SU-DHL-6 (cell line): ENCODE measurements at regions not wholly inside any gene's neighbourhood (a gene's known extent, or its start where the extent isn't known, plus 50 kb on each side); places are given as distances from the start of the nearest gene placed in this dataset.

Source experiments
- H2AFZ ChIP-seq: fragments of 200-600 bp; sonication (generic); 2 replicates; pipeline ENCODE4 v1.6.1; 2014; ENCODE audit warnings: low read depth, mild to moderate bottlenecking, moderate library complexity, mixed read lengths, antibody characterized with exemption, low read length; ENCODE audit not compliant: severe bottlenecking
- H3F3A ChIP-seq: fragments of 200-600 bp; shearing (Covaris generic); 2 replicates; pipeline ENCODE4 v1.6.0; 2016; ENCODE audit warnings: antibody characterized with exemption, mild to moderate bottlenecking; ENCODE audit not compliant: insufficient read depth
- H3K27ac ChIP-seq: fragments of 200-600 bp; sonication (generic); 2 replicates; pipeline ENCODE4 v1.5.1; 2016; ENCODE audit warnings: low read depth, mild to moderate bottlenecking, low read length, moderate library complexity, mixed read lengths
- H3K27me3 ChIP-seq: fragments of 200-600 bp; sonication (generic), shearing (Covaris generic); 2 replicates; pipeline ENCODE4 v1.6.0; 2014; ENCODE audit warnings: mild to moderate bottlenecking, low read length
- H3K36me3 ChIP-seq: fragments of 200-600 bp; sonication (generic); 2 replicates; pipeline ENCODE4 v1.6.1; 2014; ENCODE audit warnings: mild to moderate bottlenecking, low read length, mixed read lengths
- H3K4me2 ChIP-seq: fragments of 300-600, 200-600 bp; shearing (Covaris generic), sonication (generic); 2 replicates; pipeline ENCODE4 v1.6.0; 2014; ENCODE audit warnings: low read length, low read depth, mild to moderate bottlenecking; ENCODE audit not compliant: poor library complexity, severe bottlenecking
- H3K4me3 ChIP-seq: fragments of 200-600 bp; sonication (generic); 2 replicates; pipeline ENCODE4 v1.5.1; 2014; ENCODE audit warnings: antibody characterized with exemption, low read length, mild to moderate bottlenecking, mixed read lengths; ENCODE audit not compliant: insufficient read depth, poor library complexity, severe bottlenecking
- H3K79me2 ChIP-seq: fragments of 200-600 bp; sonication (generic); 2 replicates; pipeline ENCODE4 v1.6.1; 2014; ENCODE audit warnings: mild to moderate bottlenecking, low read length, moderate library complexity; ENCODE audit not compliant: insufficient read depth
- H3K9ac ChIP-seq: fragments of 200-600 bp; sonication (generic); 2 replicates; pipeline ENCODE4 v1.7.0; 2014; ENCODE audit warnings: mild to moderate bottlenecking, low read length
- H3K9me2 ChIP-seq: fragments of 200-600 bp; sonication (generic); replicated peaks from 2 replicates; pipeline ENCODE4 v1.6.1; 2014; ENCODE audit warnings: low read length; ENCODE audit not compliant: insufficient read depth
- H3K9me3 ChIP-seq: fragments of 200-600 bp; sonication (generic); 2 replicates; pipeline ENCODE4 v1.6.1; 2014; ENCODE audit warnings: low read length, mixed read lengths; ENCODE audit not compliant: insufficient read depth
- H4K20me1 ChIP-seq: fragments of 200-600 bp; sonication (generic); 2 replicates; pipeline ENCODE4 v1.6.1; 2014; ENCODE audit warnings: low read depth, mild to moderate bottlenecking, antibody characterized with exemption, low read length, moderate library complexity, mixed read lengths
- CTCF ChIP-seq: fragments of 200-600 bp; sonication (generic); IDR thresholded peaks from one replicate; pipeline ENCODE4 v1.5.1; 2017; ENCODE audit warnings: antibody characterized with exemption, mild to moderate bottlenecking, low read length, moderate library complexity; ENCODE audit not compliant: insufficient read depth, poor library complexity, severe bottlenecking
- EZH2phosphoT487 ChIP-seq: fragments of 200-600 bp; sonication (generic), shearing (Covaris generic); conservative IDR thresholded peaks from 2 replicates; pipeline ENCODE4 v1.6.1; 2018; ENCODE audit warnings: mild to moderate bottlenecking, antibody characterized with exemption, low read length, moderate library complexity, mixed read lengths

- no peak overlapping the region for H2AFZ ChIP-seq
- no peaks in the 10 kb centered on the region for H3K9me2 ChIP-seq
- no peaks in the 10 kb centered on the region for H3K79me2 ChIP-seq
- H3K27me3 ChIP-seq = no peaks in the 10 kb centered on the region
- H3K4me3 ChIP-seq = no peak overlapping the region
- H3K9me3 ChIP-seq = peaks cover 5% of the 10 kb centered on the region; the same call in 1 of the 2 replicates
- no peak for TF ChIP-seq CTCF
- TF ChIP-seq EZH2phosphoT487 = no peak
- H3F3A ChIP-seq = no peaks in the 10 kb centered on the region
- H3K4me2 ChIP-seq = no peak overlapping the region
- no peak overlapping the region for H3K27ac ChIP-seq
- no peaks in the 10 kb centered on the region for H4K20me1 ChIP-seq
- H3K36me3 ChIP-seq = no peaks in the 10 kb centered on the region; the same call in 1 of the 2 replicates
- H3K9ac ChIP-seq = no peak overlapping the region
Measured at GRCh38 chr2:184520441-184520840, 77.9 kb upstream of the ZNF804A start.

- H3F3A ChIP-seq = no peaks in the 10 kb centered on the region
- no peaks in the 10 kb centered on the region for H3K9me2 ChIP-seq
- TF ChIP-seq EZH2phosphoT487 = no peak
- no peak for TF ChIP-seq CTCF
- no peak overlapping the region for H3K4me3 ChIP-seq
- peaks cover 12% of the 10 kb centered on the region for H3K9me3 ChIP-seq
- H3K79me2 ChIP-seq = no peaks in the 10 kb centered on the region
- H3K36me3 ChIP-seq = no peaks in the 10 kb centered on the region; the same call in 1 of the 2 replicates
- no peak overlapping the region for H3K27ac ChIP-seq
- H3K9ac ChIP-seq = no peak overlapping the region
- H3K4me2 ChIP-seq = no peak overlapping the region
- H4K20me1 ChIP-seq = no peaks in the 10 kb centered on the region
- H3K27me3 ChIP-seq = no peaks in the 10 kb centered on the region
- H2AFZ ChIP-seq = no peak overlapping the region
Measured at GRCh38 chr2:184523732-184524131, 74.6 kb upstream of the ZNF804A start.

- TF ChIP-seq CTCF (no peak), EZH2phosphoT487 (no peak)
- Histone ChIP-seq H3K9me3 (peaks cover 12% of the 10 kb centered on the region), H3K9ac (no peak overlapping the region), H3K9me2 (no peaks in the 10 kb centered on the region), H3F3A (no peaks in the 10 kb centered on the region), H3K27ac (no peak overlapping the region), H3K4me2 (no peak overlapping the region), H2AFZ (no peak overlapping the region), H4K20me1 (no peaks in the 10 kb centered on the region), H3K27me3 (no peaks in the 10 kb centered on the region), H3K79me2 (no peaks in the 10 kb centered on the region), H3K4me3 (no peak overlapping the region), H3K36me3 (no peaks in the 10 kb centered on the region; the same call in 1 of the 2 replicates)
Measured at GRCh38 chr2:184524551-184525382, 73.6 kb upstream of the ZNF804A start.
